H1 (cell line): ENCODE measurements at regions not wholly inside any gene's neighbourhood (a gene's known extent, or its start where the extent isn't known, plus 50 kb on each side); places are given as distances from the start of the nearest gene placed in this dataset.
A peak's percentile ranks its signal among the peaks of the same experiment; 100 is the strongest.

Experiments
- CTCF ChIA-PET: fragments of 300-600 bp; sonication (Branson Sonifier 250); formaldehyde crosslinking; loops from one replicate; lab custom pipeline; 2021; ENCODE audit not compliant: partially characterized antibody; lab: Charles Lee
- POLR2A ChIA-PET: fragments of 300-600 bp; sonication (Branson Sonifier 250); formaldehyde crosslinking; loops from one replicate; lab custom pipeline; 2021; ENCODE audit warnings: inconsistent platforms; ENCODE audit not compliant: partially characterized antibody; lab: Charles Lee
- DNase-seq, 2 experiments: peaks; one replicate each; pipeline versions ENCODE4 v3.0.0 to v3.0.0-alpha.2; 2010 to 2022; ENCODE audit warnings: low spot score in 2 of 2, low read depth in 1 of 2, mixed read lengths in 1 of 2
- FAIRE-seq: peaks from 2 replicates; lab custom pipeline; 2011; peaks lifted over from hg19 to GRCh38; lab: Jason Lieb, UNC
- H2AFZ ChIP-seq: 2 replicates; pipeline ENCODE4 v1.8.1; 2012; ENCODE audit warnings: low read length, inconsistent platforms
- H2AK5ac ChIP-seq: 2 replicates; pipeline ENCODE4 v1.6.1; 2013; ENCODE audit warnings: low read depth, low read length
- H2BK120ac ChIP-seq: replicated peaks from 2 replicates; pipeline ENCODE3; 2013; ENCODE audit warnings: low read depth, low read length, inconsistent platforms
- H2BK12ac ChIP-seq: 2 replicates; pipeline ENCODE4 v1.6.1; 2013; ENCODE audit warnings: low read depth, low read length
- H2BK15ac ChIP-seq: 2 replicates; pipeline ENCODE4 v1.6.1; 2013; ENCODE audit warnings: low read length
- H2BK20ac ChIP-seq: 2 replicates; pipeline ENCODE4 v1.6.1; 2013; ENCODE audit warnings: low read length
- H2BK5ac ChIP-seq: 2 replicates; pipeline ENCODE4 v1.6.1; 2013; ENCODE audit warnings: low read depth, low read length
- H3K14ac ChIP-seq: 2 replicates; pipeline ENCODE4 v1.6.1; 2013; ENCODE audit warnings: inconsistent platforms; ENCODE audit not compliant: insufficient read length
- H3K18ac ChIP-seq: 2 replicates; pipeline ENCODE4 v1.6.1; 2013; ENCODE audit warnings: low read length; ENCODE audit errors: extremely low read depth
- H3K23ac ChIP-seq: 2 replicates; pipeline ENCODE4 v1.6.1; 2013; ENCODE audit warnings: inconsistent platforms; ENCODE audit not compliant: insufficient read length
- H3K23me2 ChIP-seq: 2 replicates; pipeline ENCODE4 v1.6.1; 2013; ENCODE audit warnings: low read depth, low read length
- H3K27ac ChIP-seq: 2 replicates; pipeline ENCODE4 v1.6.1; 2011; ENCODE audit warnings: low read depth, low read length, inconsistent platforms
- H3K27me3 ChIP-seq, 4 experiments: replicated peaks in 1 of 4; 1 replicate in 1 of 4; 2 replicates in 3 of 4; pipeline versions ENCODE4 v1.6.1 to v1.8.1; 2011 to 2013; ENCODE audit warnings: low read length in 3 of 4, mild to moderate bottlenecking in 3 of 4, inconsistent platforms in 2 of 4, mixed read lengths in 2 of 4, moderate library complexity in 1 of 4; ENCODE audit not compliant: control insufficient read depth in 3 of 4, insufficient read depth in 3 of 4; ENCODE audit errors: extremely low read depth in 1 of 4
- H3K36me3 ChIP-seq, 4 experiments: 2 replicates each; pipeline versions ENCODE4 v1.6.1 to v1.8.1; 2011 to 2013; ENCODE audit warnings: mild to moderate bottlenecking in 4 of 4, low read length in 3 of 4, moderate library complexity in 2 of 4, control low read depth in 1 of 4, inconsistent platforms in 1 of 4; ENCODE audit not compliant: insufficient read depth in 4 of 4, control insufficient read depth in 2 of 4
- H3K4ac ChIP-seq: replicated peaks from 2 replicates; pipeline ENCODE3; 2013; ENCODE audit warnings: low read length, low read depth, mixed read lengths, inconsistent platforms; ENCODE audit not compliant: insufficient read length
- H3K4me1 ChIP-seq, 4 experiments: replicated peaks in 1 of 4; 1 replicate in 1 of 4; 2 replicates in 3 of 4; pipeline versions ENCODE4 v1.6.1 to v1.8.1; 2011 to 2013; ENCODE audit warnings: low read length in 3 of 4, inconsistent platforms in 2 of 4, mixed read lengths in 1 of 4; ENCODE audit not compliant: insufficient read depth in 4 of 4, control insufficient read depth in 3 of 4
- H3K4me2 ChIP-seq, 2 experiments: 2 replicates each; pipeline versions ENCODE4 v1.6.1 to v1.8.1; 2011 to 2013; ENCODE audit warnings: low read depth in 2 of 2, low read length in 2 of 2, control low read depth in 1 of 2, inconsistent platforms in 1 of 2, mild to moderate bottlenecking in 1 of 2; ENCODE audit not compliant: insufficient read depth in 1 of 2
- H3K4me3 ChIP-seq, 4 experiments: fragments of 200-600, 300-600 bp in 1 of 4; sonication (generic), shearing (Covaris generic), sonication (Bioruptor Twin) in 1 of 4; 2 replicates each; pipeline versions ENCODE4 v1.5.1 to v1.8.1; 2011 to 2016; ENCODE audit warnings: low read length in 4 of 4, low read depth in 3 of 4, control low read depth in 2 of 4, inconsistent platforms in 2 of 4, mild to moderate bottlenecking in 2 of 4, mixed read lengths in 1 of 4, moderate library complexity in 1 of 4; ENCODE audit not compliant: insufficient read depth in 2 of 4; ENCODE audit errors: extremely low read depth in 1 of 4
- H3K56ac ChIP-seq: replicated peaks from 2 replicates; pipeline ENCODE3; 2013; ENCODE audit warnings: low read depth, mild to moderate bottlenecking, mixed read lengths, low read length, inconsistent platforms; ENCODE audit not compliant: insufficient read length
- H3K79me1 ChIP-seq: 2 replicates; pipeline ENCODE4 v1.6.1; 2013; ENCODE audit warnings: low read depth, low read length, control low read depth
- H3K79me2 ChIP-seq, 2 experiments: 2 replicates each; pipeline versions ENCODE4 v1.6.1 to v1.8.1; 2012 to 2013; ENCODE audit warnings: low read length in 2 of 2, mild to moderate bottlenecking in 2 of 2, inconsistent platforms in 1 of 2; ENCODE audit not compliant: insufficient read depth in 2 of 2, control insufficient read depth in 1 of 2
- H3K9ac ChIP-seq, 4 experiments: replicated peaks in 1 of 4; 1 replicate in 1 of 4; 2 replicates in 3 of 4; pipeline versions ENCODE4 v1.6.1 to v1.8.1; 2011 to 2013; ENCODE audit warnings: low read depth in 3 of 4, low read length in 3 of 4, control low read depth in 2 of 4, mild to moderate bottlenecking in 2 of 4, moderate library complexity in 2 of 4, inconsistent platforms in 1 of 4; ENCODE audit errors: extremely low read depth in 1 of 4
- H3K9me3 ChIP-seq, 2 experiments: 2 replicates each; pipeline versions ENCODE4 v1.6.1 to v1.8.1; 2012 to 2013; ENCODE audit warnings: mild to moderate bottlenecking in 2 of 2, moderate library complexity in 2 of 2, control low read depth in 1 of 2, inconsistent platforms in 1 of 2, low read depth in 1 of 2, low read length in 1 of 2, mixed read lengths in 1 of 2; ENCODE audit not compliant: insufficient read depth in 2 of 2
- H4K20me1 ChIP-seq, 2 experiments: replicated peaks in 1 of 2; 2 replicates each; pipeline versions ENCODE3 to v1.8.1; 2011 to 2013; ENCODE audit warnings: inconsistent platforms in 2 of 2, low read length in 2 of 2, mild to moderate bottlenecking in 1 of 2; ENCODE audit not compliant: insufficient read depth in 2 of 2, control insufficient read depth in 1 of 2
- H4K5ac ChIP-seq: 2 replicates; pipeline ENCODE4 v1.6.1; 2013; ENCODE audit warnings: low read length, low read depth, mixed read lengths, inconsistent platforms; ENCODE audit not compliant: insufficient read length
- H4K8ac ChIP-seq: 2 replicates; pipeline ENCODE4 v1.8.0; 2013; ENCODE audit warnings: mild to moderate bottlenecking, moderate library complexity, low read length, inconsistent platforms; ENCODE audit not compliant: insufficient read depth; ENCODE audit errors: extremely low read depth
- H4K91ac ChIP-seq: replicated peaks from 2 replicates; pipeline ENCODE3; 2013; ENCODE audit warnings: low read length, mixed read lengths, inconsistent platforms; ENCODE audit not compliant: insufficient read length
- BACH1 ChIP-seq: IDR thresholded peaks from 2 replicates; pipeline ENCODE4 v1.6.1; 2012; ENCODE audit warnings: low read length, improper control_type of control experiment
- EP300 ChIP-seq, 2 experiments: IDR thresholded peaks; 1 replicate in 1 of 2; 2 replicates in 1 of 2; pipeline ENCODE4 v1.6.1; 2011 to 2012; ENCODE audit warnings: low read depth in 2 of 2, low read length in 2 of 2, mild to moderate bottlenecking in 2 of 2, borderline replicate concordance in 1 of 2, inconsistent platforms in 1 of 2, moderate library complexity in 1 of 2
- EZH2 ChIP-seq: fragments of 200-600 bp; sonication (generic); IDR thresholded peaks from 2 replicates; pipeline ENCODE4 v1.7.1; 2012; ENCODE audit warnings: low read depth, mild to moderate bottlenecking, moderate library complexity, low read length, inconsistent platforms; ENCODE audit not compliant: severe bottlenecking
- KDM1A ChIP-seq: fragments of 200-600, 300-600 bp; sonication (generic); IDR thresholded peaks from 2 replicates; pipeline ENCODE4 v1.7.1; 2016; ENCODE audit warnings: mild to moderate bottlenecking, low read length, borderline replicate concordance
- NANOG ChIP-seq: IDR thresholded peaks from 2 replicates; pipeline ENCODE4 v1.6.1; 2011; ENCODE audit warnings: low read length, low read depth, mild to moderate bottlenecking, inconsistent platforms; ENCODE audit not compliant: insufficient read depth, poor library complexity, severe bottlenecking
- POLR2A ChIP-seq, 2 experiments: IDR thresholded peaks; 1 replicate in 1 of 2; 2 replicates in 1 of 2; pipeline ENCODE4 v1.6.1; 2011; ENCODE audit warnings: low read depth in 2 of 2, low read length in 2 of 2, mild to moderate bottlenecking in 2 of 2; ENCODE audit errors: control extremely low read depth in 1 of 2
- POU5F1 ChIP-seq: IDR thresholded peaks from 2 replicates; pipeline ENCODE4 v1.6.1; 2011; ENCODE audit warnings: low read depth, mild to moderate bottlenecking, low read length, moderate library complexity
- RAD21 ChIP-seq, 2 experiments: IDR thresholded peaks in 1 of 2; conservative IDR thresholded peaks in 1 of 2; 2 replicates each; pipeline ENCODE4 v1.6.1; 2011; ENCODE audit warnings: low read depth in 2 of 2, low read length in 2 of 2, improper control_type of control experiment in 1 of 2, inconsistent platforms in 1 of 2, mild to moderate bottlenecking in 1 of 2, moderate library complexity in 1 of 2
- RNF2 ChIP-seq: fragments of 200-900, 300-1000 bp; sonication (generic); IDR thresholded peaks from 2 replicates; pipeline ENCODE4 v1.7.1; 2016; ENCODE audit warnings: borderline replicate concordance, low read depth, mild to moderate bottlenecking, antibody characterized with exemption, low read length; ENCODE audit not compliant: poor library complexity, severe bottlenecking; ENCODE audit errors: missing control alignments
- SP4 ChIP-seq: IDR thresholded peaks from 2 replicates; pipeline ENCODE4 v1.6.1; 2012; ENCODE audit warnings: low read length, inconsistent platforms
- TEAD4 ChIP-seq: IDR thresholded peaks from 2 replicates; pipeline ENCODE4 v1.6.1; 2012; ENCODE audit warnings: low read depth, low read length, inconsistent platforms, mixed read lengths
- WGBS, 2 experiments: shearing (Covaris generic) in 1 of 2; methylation state at CpG; one replicate each; pipeline versions ENCODE4 v1.1.6 to v1.1.7; 2013 to 2015; ENCODE audit warnings: low lambda C conversion rate in 2 of 2, mixed read lengths in 2 of 2, inconsistent platforms in 1 of 2, low coverage in 1 of 2, missing lambda C conversion rate in 1 of 2; ENCODE audit not compliant: insufficient replicate concordance in 2 of 2, insufficient coverage in 1 of 2, insufficient read length in 1 of 2; ENCODE audit errors: extremely low coverage in 1 of 2, missing lambda C conversion rate in 1 of 2; 5-methylcytosine and 5-hydroxymethylcytosine counted together
- TF ChIP-seq, protein P1 (sequence below): IDR thresholded peaks from 2 replicates; pipeline ENCODE4 v1.6.1; 2012; ENCODE audit warnings: inconsistent platforms
- TF ChIP-seq, protein P2 (sequence below): IDR thresholded peaks from 2 replicates; pipeline ENCODE4 v1.6.1; 2012; ENCODE audit warnings: inconsistent platforms

DNA sequence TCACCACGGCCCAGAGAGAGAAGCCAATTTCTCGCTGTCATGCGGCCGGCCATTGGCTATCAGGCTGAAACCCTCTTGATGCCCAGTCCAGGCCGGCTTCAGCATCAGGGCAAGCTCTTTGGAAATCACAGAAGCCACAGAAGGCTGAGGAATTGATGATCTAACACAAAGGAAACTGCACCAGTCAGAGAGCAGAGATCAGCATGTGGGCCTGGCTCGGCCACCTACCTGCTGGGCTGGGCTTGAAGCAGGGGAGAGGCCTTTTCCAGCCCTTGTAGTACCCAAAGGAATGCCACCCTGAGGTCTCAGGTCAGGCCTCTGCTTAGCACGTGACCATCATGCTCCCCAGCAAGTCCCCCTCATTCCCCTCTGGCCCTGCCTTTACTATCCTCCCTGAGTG, 119.1 kb downstream of the TLE3 start:
- ChIA-PET POLR2A (no interaction called here), CTCF (no interaction called here)
- Histone ChIP-seq H3K56ac (no peak overlapping the region), H3K27me3 (no peaks in the 10 kb centered on the region), H3K27ac (no peak overlapping the region), H2BK12ac (no peak overlapping the region; the same call in 1 of the 2 replicates), H4K8ac (no peak overlapping the region; the same call in 1 of the 2 replicates), H3K4me3 (no peak overlapping the region), H3K9ac (no peak overlapping the region), H3K14ac (no peak overlapping the region), H3K4me2 (no peak overlapping the region), H2BK20ac (no peak overlapping the region), H3K23ac (no peak overlapping the region), H2BK15ac (peak overlapping the region; percentile 53; the same call in 1 of the 2 replicates), H3K4ac (no peak overlapping the region), H3K9me3 (no peaks in the 10 kb centered on the region), H3K79me2 (no peaks in the 10 kb centered on the region), H2BK5ac (0 out of 2 replicates have a peak overlapping the region, but pooled peaks have one; percentile 32), H2AK5ac (no peak overlapping the region), H3K79me1 (no peaks in the 10 kb centered on the region), H3K36me3 (no peaks in the 10 kb centered on the region), H3K4me1 (peaks cover 0 to 3% (median 1%) of the 10 kb centered on the region in 4 experiments; a peak in 3 of 7 replicates), H4K20me1 (no peaks in the 10 kb centered on the region), H3K23me2 (no peaks in the 10 kb centered on the region), H4K91ac (no peak overlapping the region), H2BK120ac (no peak overlapping the region), H4K5ac (no peak overlapping the region), H3K18ac (no peak overlapping the region), H2AFZ (no peak overlapping the region)
- DNase-seq (no peak), FAIRE-seq (no peak)
- WGBS, 2 experiments, result 86% methylated on average over 7 of the region's 7 CpGs; no CpG with 5 or more reads in 1 of the 2 experiments
- TF ChIP-seq NANOG (no peak), TEAD4 (no peak), KDM1A (no peak), RNF2 (no peak), EP300 (IDR thresholded peaks at IDR 0.05; ENCODE audit: borderline replicate concordance in 1 of 2, low read depth in 2 of 2, low read length in 2 of 2) (no peak), EZH2 (no peak), SP4 (no peak), BACH1 (no peak), POU5F1 (no peak), POLR2A (IDR thresholded peaks at IDR 0.05; ENCODE audit: control extremely low read depth in 1 of 2, low read depth in 2 of 2, low read length in 2 of 2) (no peak), RAD21 (IDR thresholded peaks at IDR 0.05 in 1 of 2, conservative IDR thresholded peaks at IDR 0.05 in 1 of 2; ENCODE audit: low read depth in 2 of 2, low read length in 2 of 2) (no peak)
- TF ChIP-seq, protein P1, sequence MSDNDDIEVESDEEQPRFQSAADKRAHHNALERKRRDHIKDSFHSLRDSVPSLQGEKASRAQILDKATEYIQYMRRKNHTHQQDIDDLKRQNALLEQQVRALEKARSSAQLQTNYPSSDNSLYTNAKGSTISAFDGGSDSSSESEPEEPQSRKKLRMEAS, result no peak
- TF ChIP-seq, protein P2, sequence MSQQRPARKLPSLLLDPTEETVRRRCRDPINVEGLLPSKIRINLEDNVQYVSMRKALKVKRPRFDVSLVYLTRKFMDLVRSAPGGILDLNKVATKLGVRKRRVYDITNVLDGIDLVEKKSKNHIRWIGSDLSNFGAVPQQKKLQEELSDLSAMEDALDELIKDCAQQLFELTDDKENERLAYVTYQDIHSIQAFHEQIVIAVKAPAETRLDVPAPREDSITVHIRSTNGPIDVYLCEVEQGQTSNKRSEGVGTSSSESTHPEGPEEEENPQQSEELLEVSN, result no peak
